ENCODE measurements at regions not wholly inside any gene's neighbourhood (a gene's known extent, or its start where the extent isn't known, plus 50 kb on each side); places are given as distances from the start of the nearest gene placed in this dataset.

DNA sequence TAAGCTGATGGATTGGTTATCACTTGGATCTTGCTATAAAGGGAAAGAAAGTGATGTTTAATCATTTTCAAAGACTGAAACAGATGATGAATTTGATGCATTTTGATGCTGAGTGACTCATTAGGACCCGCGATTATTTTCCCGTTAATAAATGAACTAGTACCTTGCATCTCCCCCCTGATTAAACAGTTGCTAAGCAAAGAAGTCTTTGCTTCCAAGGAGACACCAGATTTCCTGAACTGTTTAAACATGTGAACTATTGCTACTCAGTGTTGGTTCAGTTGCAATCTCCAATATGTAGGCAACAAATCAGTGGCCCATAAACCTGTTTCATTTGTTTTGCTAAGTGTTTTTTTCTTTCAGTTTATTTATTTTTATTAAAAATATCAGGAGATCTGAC, 375.2 kb downstream of the AACS start:
- TF ChIP-seq, protein P1, sequence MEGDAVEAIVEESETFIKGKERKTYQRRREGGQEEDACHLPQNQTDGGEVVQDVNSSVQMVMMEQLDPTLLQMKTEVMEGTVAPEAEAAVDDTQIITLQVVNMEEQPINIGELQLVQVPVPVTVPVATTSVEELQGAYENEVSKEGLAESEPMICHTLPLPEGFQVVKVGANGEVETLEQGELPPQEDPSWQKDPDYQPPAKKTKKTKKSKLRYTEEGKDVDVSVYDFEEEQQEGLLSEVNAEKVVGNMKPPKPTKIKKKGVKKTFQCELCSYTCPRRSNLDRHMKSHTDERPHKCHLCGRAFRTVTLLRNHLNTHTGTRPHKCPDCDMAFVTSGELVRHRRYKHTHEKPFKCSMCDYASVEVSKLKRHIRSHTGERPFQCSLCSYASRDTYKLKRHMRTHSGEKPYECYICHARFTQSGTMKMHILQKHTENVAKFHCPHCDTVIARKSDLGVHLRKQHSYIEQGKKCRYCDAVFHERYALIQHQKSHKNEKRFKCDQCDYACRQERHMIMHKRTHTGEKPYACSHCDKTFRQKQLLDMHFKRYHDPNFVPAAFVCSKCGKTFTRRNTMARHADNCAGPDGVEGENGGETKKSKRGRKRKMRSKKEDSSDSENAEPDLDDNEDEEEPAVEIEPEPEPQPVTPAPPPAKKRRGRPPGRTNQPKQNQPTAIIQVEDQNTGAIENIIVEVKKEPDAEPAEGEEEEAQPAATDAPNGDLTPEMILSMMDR (IDR thresholded peaks at IDR 0.05): no peak
- no peak for TF ChIP-seq POLR2AphosphoS5 (IDR thresholded peaks at IDR 0.05)
- TF ChIP-seq EP300 (IDR thresholded peaks at IDR 0.05): no peak
- TF ChIP-seq POLR2A (IDR thresholded peaks at IDR 0.05; ENCODE audit: low read depth): no peak
